ENCODE measurements at regions not wholly inside any gene's neighbourhood (a gene's known extent, or its start where the extent isn't known, plus 50 kb on each side); places are given as distances from the start of the nearest gene placed in this dataset.

GRCh38 chr16:87169509-87169995, 147.6 kb downstream of the C16orf95 start:
- TF ChIP-seq REST (IDR thresholded peaks at IDR 0.05; ENCODE audit: insufficient read depth in 1 of 2, low read depth in 2 of 2, low read length in 2 of 2) (no peak), FOXP2 (optimal IDR thresholded peaks at IDR 0.05; ENCODE audit: borderline replicate concordance, extremely low read depth, extremely low read length, insufficient read depth) (no peak), SIN3A (IDR thresholded peaks at IDR 0.05; ENCODE audit: borderline replicate concordance, insufficient read depth, low read length) (no peak), TAF1 (IDR thresholded peaks at IDR 0.05; ENCODE audit: borderline replicate concordance, insufficient read depth, low read length) (no peak), POLR2AphosphoS5 (IDR thresholded peaks at IDR 0.05; ENCODE audit: low read depth, low read length) (no peak)

GRCh38 chr16:87170310-87170709, 146.9 kb downstream of the C16orf95 start:
- no peak for TF ChIP-seq TAF1 (IDR thresholded peaks at IDR 0.05; ENCODE audit: borderline replicate concordance, insufficient read depth, low read length)
- no peak for TF ChIP-seq FOXP2 (optimal IDR thresholded peaks at IDR 0.05; ENCODE audit: borderline replicate concordance, extremely low read depth, extremely low read length, insufficient read depth)
- no peak for TF ChIP-seq POLR2AphosphoS5 (IDR thresholded peaks at IDR 0.05; ENCODE audit: low read depth, low read length)
- no peak for TF ChIP-seq SIN3A (IDR thresholded peaks at IDR 0.05; ENCODE audit: borderline replicate concordance, insufficient read depth, low read length)
- TF ChIP-seq REST (IDR thresholded peaks at IDR 0.05; ENCODE audit: insufficient read depth in 1 of 2, low read depth in 2 of 2, low read length in 2 of 2), result no peak

- TF ChIP-seq FOXP2 (optimal IDR thresholded peaks at IDR 0.05; ENCODE audit: borderline replicate concordance, extremely low read depth, extremely low read length, insufficient read depth) (no peak), SIN3A (IDR thresholded peaks at IDR 0.05; ENCODE audit: borderline replicate concordance, insufficient read depth, low read length) (no peak), POLR2AphosphoS5 (IDR thresholded peaks at IDR 0.05; ENCODE audit: low read depth, low read length) (no peak), REST (IDR thresholded peaks at IDR 0.05; ENCODE audit: insufficient read depth in 1 of 2, low read depth in 2 of 2, low read length in 2 of 2) (no peak), TAF1 (IDR thresholded peaks at IDR 0.05; ENCODE audit: borderline replicate concordance, insufficient read depth, low read length) (no peak)
Measured at GRCh38 chr16:87171723-87172122, 145.5 kb downstream of the C16orf95 start.

- TF ChIP-seq SIN3A (IDR thresholded peaks at IDR 0.05; ENCODE audit: borderline replicate concordance, insufficient read depth, low read length) (no peak), POLR2AphosphoS5 (IDR thresholded peaks at IDR 0.05; ENCODE audit: low read depth, low read length) (no peak), TAF1 (IDR thresholded peaks at IDR 0.05; ENCODE audit: borderline replicate concordance, insufficient read depth, low read length) (no peak)
Measured at GRCh38 chr16:87172632-87173031, 144.6 kb downstream of the C16orf95 start.

GRCh38 chr16:87173294-87173893, 143.8 kb downstream of the C16orf95 start:
- TF ChIP-seq TAF1 (IDR thresholded peaks at IDR 0.05; ENCODE audit: borderline replicate concordance, insufficient read depth, low read length) (no peak), REST (IDR thresholded peaks at IDR 0.05; ENCODE audit: insufficient read depth in 1 of 2, low read depth in 2 of 2, low read length in 2 of 2) (no peak), POLR2AphosphoS5 (IDR thresholded peaks at IDR 0.05; ENCODE audit: low read depth, low read length) (no peak), FOXP2 (optimal IDR thresholded peaks at IDR 0.05; ENCODE audit: borderline replicate concordance, extremely low read depth, extremely low read length, insufficient read depth) (no peak), SIN3A (IDR thresholded peaks at IDR 0.05; ENCODE audit: borderline replicate concordance, insufficient read depth, low read length) (no peak)
